ENCODE measurements at regions not wholly inside any gene's neighbourhood (a gene's known extent, or its start where the extent isn't known, plus 50 kb on each side); places are given as distances from the start of the nearest gene placed in this dataset.

DNA sequence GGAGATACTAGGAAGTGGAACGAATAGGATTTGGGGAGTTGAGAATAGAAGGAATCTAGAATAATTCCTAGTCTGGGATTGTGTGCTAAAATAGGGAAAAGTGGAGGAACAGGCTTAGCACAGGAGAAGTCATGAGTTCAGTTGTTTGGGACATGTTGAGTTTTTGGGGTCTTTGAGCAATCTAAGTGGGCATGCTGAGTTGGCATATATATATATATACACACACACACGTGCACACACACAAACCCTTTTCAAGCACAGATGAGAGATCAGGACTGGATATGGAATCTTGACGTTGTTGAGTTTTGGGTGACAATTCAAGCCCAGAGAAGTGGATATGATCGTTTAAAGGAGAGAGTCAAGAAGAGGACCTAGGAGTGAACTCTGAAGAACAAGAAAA lies 168.2 kb upstream of the CHST9 start:
- TF ChIP-seq, protein P1, sequence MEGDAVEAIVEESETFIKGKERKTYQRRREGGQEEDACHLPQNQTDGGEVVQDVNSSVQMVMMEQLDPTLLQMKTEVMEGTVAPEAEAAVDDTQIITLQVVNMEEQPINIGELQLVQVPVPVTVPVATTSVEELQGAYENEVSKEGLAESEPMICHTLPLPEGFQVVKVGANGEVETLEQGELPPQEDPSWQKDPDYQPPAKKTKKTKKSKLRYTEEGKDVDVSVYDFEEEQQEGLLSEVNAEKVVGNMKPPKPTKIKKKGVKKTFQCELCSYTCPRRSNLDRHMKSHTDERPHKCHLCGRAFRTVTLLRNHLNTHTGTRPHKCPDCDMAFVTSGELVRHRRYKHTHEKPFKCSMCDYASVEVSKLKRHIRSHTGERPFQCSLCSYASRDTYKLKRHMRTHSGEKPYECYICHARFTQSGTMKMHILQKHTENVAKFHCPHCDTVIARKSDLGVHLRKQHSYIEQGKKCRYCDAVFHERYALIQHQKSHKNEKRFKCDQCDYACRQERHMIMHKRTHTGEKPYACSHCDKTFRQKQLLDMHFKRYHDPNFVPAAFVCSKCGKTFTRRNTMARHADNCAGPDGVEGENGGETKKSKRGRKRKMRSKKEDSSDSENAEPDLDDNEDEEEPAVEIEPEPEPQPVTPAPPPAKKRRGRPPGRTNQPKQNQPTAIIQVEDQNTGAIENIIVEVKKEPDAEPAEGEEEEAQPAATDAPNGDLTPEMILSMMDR (IDR thresholded peaks at IDR 0.05): no peak
- TF ChIP-seq POLR2A (IDR thresholded peaks at IDR 0.05): no peak
